ENCODE measurements at regions not wholly inside any gene's neighbourhood (a gene's known extent, or its start where the extent isn't known, plus 50 kb on each side); places are given as distances from the start of the nearest gene placed in this dataset.

DNA sequence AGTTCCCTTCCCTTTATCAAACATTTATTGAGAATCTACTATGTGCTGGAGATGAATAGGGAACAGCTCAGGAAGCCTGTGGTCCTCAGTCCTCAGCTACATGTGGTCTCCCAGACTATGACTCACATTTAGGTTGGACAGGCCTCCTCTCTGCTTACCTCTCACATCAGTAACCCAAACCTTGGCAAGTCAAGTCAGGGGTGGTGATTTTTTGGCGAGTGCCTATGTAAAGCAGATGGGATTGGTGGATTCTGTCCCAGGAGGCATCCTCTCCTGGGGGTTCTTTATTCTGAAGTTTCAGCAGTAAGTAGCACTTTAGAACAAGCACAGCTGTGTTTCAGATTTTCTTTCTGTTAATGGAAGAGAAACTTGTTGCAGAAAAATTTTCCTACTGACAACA lies 241.3 kb downstream of the PRDM2 start:
- H3K4me2 ChIP-seq (ENCODE audit: insufficient read depth, low read length): no peak overlapping the region
- H3K27me3 ChIP-seq (ENCODE audit: control insufficient read depth in 2 of 2, insufficient read depth in 2 of 2, low read length in 2 of 2): no peaks in the 10 kb centered on the region
- dilution Hi-C loops (cut with MboI; ENCODE audit: extremely low pct_ligation_motif_present, low sequenced_read_pairs): no loop called here
- BruUV-seq (replicated peaks): no TSS peak
- TF ChIP-seq GATA2 (IDR thresholded peaks at IDR 0.05; ENCODE audit: insufficient read depth, insufficient read length, low read depth, low read length) (no peak), EZH2 (IDR thresholded peaks at IDR 0.05; ENCODE audit: borderline replicate concordance, low read depth, low read length, severe bottlenecking) (no peak), POLR2AphosphoS5 (IDR thresholded peaks at IDR 0.05; ENCODE audit: insufficient read depth, low read depth, low read length) (no peak), FOS (IDR thresholded peaks at IDR 0.05; ENCODE audit: borderline replicate concordance, insufficient read depth, low read length) (no peak), JUN (IDR thresholded peaks at IDR 0.05; ENCODE audit: borderline replicate concordance, insufficient read depth, insufficient read length, low read depth) (no peak)
- H3K9ac ChIP-seq (replicated peaks; ENCODE audit: extremely low read depth, insufficient read depth, low read length): no peak overlapping the region
- H3K79me2 ChIP-seq (ENCODE audit: control insufficient read depth, insufficient read depth, low read length): no peaks in the 10 kb centered on the region
- peaks cover 2% of the 10 kb centered on the region for H3K9me3 ChIP-seq (replicated peaks; ENCODE audit: control insufficient read depth, insufficient read depth, low read length)
- H3K27ac ChIP-seq (ENCODE audit: insufficient read depth, low read depth, low read length): no peak overlapping the region
- H3K9me1 ChIP-seq (replicated peaks; ENCODE audit: control insufficient read depth, extremely low read depth, insufficient read depth, low read length): no peaks in the 10 kb centered on the region
- no peaks in the 10 kb centered on the region for H3K4me1 ChIP-seq (ENCODE audit: control insufficient read depth, extremely low read depth, insufficient read depth, low read length)
- intact Hi-C loops (cut with micrococcal nuclease): no loop called here
- CTCF ChIA-PET: no interaction called here
- no peaks in the 10 kb centered on the region for H3K36me3 ChIP-seq (ENCODE audit: control insufficient read depth in 2 of 2, extremely low read depth in 1 of 2, insufficient read depth in 2 of 2, low read length in 2 of 2)
- no peak for FAIRE-seq
- H4K20me1 ChIP-seq (replicated peaks; ENCODE audit: control insufficient read depth, extremely low read depth, insufficient read depth, low read length): no peaks in the 10 kb centered on the region
- H2AFZ ChIP-seq (ENCODE audit: low read depth, low read length): no peak overlapping the region
- no peak overlapping the region for H3K4me3 ChIP-seq (replicated peaks in 1 of 3; ENCODE audit: insufficient read depth in 1 of 3, low read depth in 1 of 3, low read length in 3 of 3)
- POLR2A ChIA-PET: no interaction called here
- no peak for DNase-seq (ENCODE audit: low read depth, low spot score)

DNA sequence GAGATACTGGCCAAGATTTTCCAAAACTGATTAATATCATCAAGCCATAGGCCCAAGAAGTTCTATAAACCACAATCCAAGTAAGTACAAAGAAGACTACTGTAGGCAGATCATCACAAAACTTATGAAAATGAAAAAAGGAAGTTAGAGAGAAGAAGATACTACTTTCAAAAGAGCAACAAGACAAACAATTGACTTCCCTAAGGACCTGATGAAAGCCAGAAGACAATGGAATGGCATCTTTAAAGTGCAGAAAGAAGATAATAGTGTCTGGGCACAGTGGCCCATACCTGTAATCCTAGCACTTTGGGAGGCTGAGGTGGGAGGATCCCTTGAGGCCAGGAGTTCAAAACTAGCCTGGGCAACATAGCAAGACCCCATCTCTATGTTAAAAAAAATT lies 243.1 kb downstream of the PRDM2 start:
- POLR2A ChIA-PET: no interaction called here
- no TSS peak for BruUV-seq (replicated peaks)
- no peaks in the 10 kb centered on the region for H3K79me2 ChIP-seq (ENCODE audit: control insufficient read depth, insufficient read depth, low read length)

More for the DNA sequence above, 243.1 kb downstream of the PRDM2 start:
- H3K9me3 ChIP-seq (replicated peaks; ENCODE audit: control insufficient read depth, insufficient read depth, low read length): peaks cover 2% of the 10 kb centered on the region
- TF ChIP-seq MYC (IDR thresholded peaks at IDR 0.05; ENCODE audit: low read depth, low read length) (no peak), GATA2 (IDR thresholded peaks at IDR 0.05; ENCODE audit: insufficient read depth, insufficient read length, low read depth, low read length) (no peak), EZH2 (IDR thresholded peaks at IDR 0.05; ENCODE audit: borderline replicate concordance, low read depth, low read length, severe bottlenecking) (no peak), POLR2A (IDR thresholded peaks at IDR 0.05; ENCODE audit: low read depth, low read length) (no peak), FOS (IDR thresholded peaks at IDR 0.05; ENCODE audit: borderline replicate concordance, insufficient read depth, low read length) (no peak), JUN (IDR thresholded peaks at IDR 0.05; ENCODE audit: borderline replicate concordance, insufficient read depth, insufficient read length, low read depth) (no peak), POLR2AphosphoS5 (IDR thresholded peaks at IDR 0.05; ENCODE audit: insufficient read depth, low read depth, low read length) (no peak)
- TF ChIP-seq, protein P1, sequence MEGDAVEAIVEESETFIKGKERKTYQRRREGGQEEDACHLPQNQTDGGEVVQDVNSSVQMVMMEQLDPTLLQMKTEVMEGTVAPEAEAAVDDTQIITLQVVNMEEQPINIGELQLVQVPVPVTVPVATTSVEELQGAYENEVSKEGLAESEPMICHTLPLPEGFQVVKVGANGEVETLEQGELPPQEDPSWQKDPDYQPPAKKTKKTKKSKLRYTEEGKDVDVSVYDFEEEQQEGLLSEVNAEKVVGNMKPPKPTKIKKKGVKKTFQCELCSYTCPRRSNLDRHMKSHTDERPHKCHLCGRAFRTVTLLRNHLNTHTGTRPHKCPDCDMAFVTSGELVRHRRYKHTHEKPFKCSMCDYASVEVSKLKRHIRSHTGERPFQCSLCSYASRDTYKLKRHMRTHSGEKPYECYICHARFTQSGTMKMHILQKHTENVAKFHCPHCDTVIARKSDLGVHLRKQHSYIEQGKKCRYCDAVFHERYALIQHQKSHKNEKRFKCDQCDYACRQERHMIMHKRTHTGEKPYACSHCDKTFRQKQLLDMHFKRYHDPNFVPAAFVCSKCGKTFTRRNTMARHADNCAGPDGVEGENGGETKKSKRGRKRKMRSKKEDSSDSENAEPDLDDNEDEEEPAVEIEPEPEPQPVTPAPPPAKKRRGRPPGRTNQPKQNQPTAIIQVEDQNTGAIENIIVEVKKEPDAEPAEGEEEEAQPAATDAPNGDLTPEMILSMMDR (IDR thresholded peaks at IDR 0.05; ENCODE audit: extremely low read depth in 1 of 2, insufficient read depth in 1 of 2, low read depth in 1 of 2, low read length in 2 of 2): no peak
- TF ChIP-seq, protein P2, sequence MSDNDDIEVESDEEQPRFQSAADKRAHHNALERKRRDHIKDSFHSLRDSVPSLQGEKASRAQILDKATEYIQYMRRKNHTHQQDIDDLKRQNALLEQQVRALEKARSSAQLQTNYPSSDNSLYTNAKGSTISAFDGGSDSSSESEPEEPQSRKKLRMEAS (IDR thresholded peaks at IDR 0.05; ENCODE audit: insufficient read depth, insufficient read length): no peak
- dilution Hi-C loops (cut with MboI; ENCODE audit: extremely low pct_ligation_motif_present, low sequenced_read_pairs): no loop called here
- H3K36me3 ChIP-seq (ENCODE audit: control insufficient read depth in 2 of 2, extremely low read depth in 1 of 2, insufficient read depth in 2 of 2, low read length in 2 of 2): no peaks in the 10 kb centered on the region
- H3K9me1 ChIP-seq (replicated peaks; ENCODE audit: control insufficient read depth, extremely low read depth, insufficient read depth, low read length): no peaks in the 10 kb centered on the region
- DNase-seq (ENCODE audit: low read depth, low spot score): no peak
- no peak overlapping the region for H3K4me2 ChIP-seq (ENCODE audit: insufficient read depth, low read length)
- CTCF ChIA-PET: no interaction called here
- H3K9ac ChIP-seq (replicated peaks; ENCODE audit: extremely low read depth, insufficient read depth, low read length): no peak overlapping the region
- no peak overlapping the region for H3K27ac ChIP-seq (ENCODE audit: insufficient read depth, low read depth, low read length)
- H4K20me1 ChIP-seq (replicated peaks; ENCODE audit: control insufficient read depth, extremely low read depth, insufficient read depth, low read length): no peaks in the 10 kb centered on the region
- H3K27me3 ChIP-seq (ENCODE audit: control insufficient read depth in 2 of 2, insufficient read depth in 2 of 2, low read length in 2 of 2): no peaks in the 10 kb centered on the region
- intact Hi-C loops (cut with micrococcal nuclease): no loop called here
- H2AFZ ChIP-seq (ENCODE audit: low read depth, low read length): no peak overlapping the region
- no peak for FAIRE-seq
- no peak overlapping the region for H3K4me3 ChIP-seq (replicated peaks in 1 of 3; ENCODE audit: insufficient read depth in 1 of 3, low read depth in 1 of 3, low read length in 3 of 3)
- no peaks in the 10 kb centered on the region for H3K4me1 ChIP-seq (ENCODE audit: control insufficient read depth, extremely low read depth, insufficient read depth, low read length)
